ENCODE measurements at regions not wholly inside any gene's neighbourhood (a gene's known extent, or its start where the extent isn't known, plus 50 kb on each side); places are given as distances from the start of the nearest gene placed in this dataset.

- WGBS, 4 donors = 69 to 82% (median 80%) methylated on average over 4 to 5 of the region's 5 CpGs
- H3K27me3 ChIP-seq = no peaks in the 10 kb centered on the region
- H3K27ac ChIP-seq = no peak overlapping the region
Observed at GRCh38 chr12:98260276-98260675, 255.1 kb upstream of the TMPO start.

GRCh38 chr12:98262902-98263301, 252.5 kb upstream of the TMPO start:
- no peaks in the 10 kb centered on the region for H3K4me1 ChIP-seq (replicated peaks in 1 of 2)
- no peaks in the 10 kb centered on the region for H3K9me3 ChIP-seq (replicated peaks in 1 of 3)
- TF ChIP-seq CTCF (IDR thresholded peaks at IDR 0.05) = no peak
- no peak for TF ChIP-seq POLR2A (IDR thresholded peaks at IDR 0.05)
- H3K27me3 ChIP-seq = no peaks in the 10 kb centered on the region
- H3K27ac ChIP-seq = no peak overlapping the region
- no peak overlapping the region for H3K4me3 ChIP-seq
- no peak for DNase-seq
- intact Hi-C loops (cut with DNase I) = no loop called here
- 67 to 75% (median 74%) methylated on average over 6 of the region's 6 CpGs for WGBS, 4 donors
- H3K36me3 ChIP-seq (replicated peaks in 1 of 2) = no peaks in the 10 kb centered on the region

More at GRCh38 chr12:98260276-98260675, 255.1 kb upstream of the TMPO start:
- no peak for DNase-seq
- H3K4me1 ChIP-seq (replicated peaks in 1 of 2) = no peaks in the 10 kb centered on the region
- no peaks in the 10 kb centered on the region for H3K36me3 ChIP-seq (replicated peaks in 1 of 2)
- TF ChIP-seq CTCF (IDR thresholded peaks at IDR 0.05) = no peak
- no peak for TF ChIP-seq POLR2A (IDR thresholded peaks at IDR 0.05)
- H3K9me3 ChIP-seq (replicated peaks in 1 of 3) = no peaks in the 10 kb centered on the region
- H3K4me3 ChIP-seq = no peak overlapping the region
- intact Hi-C loops (cut with DNase I) = no loop called here

GRCh38 chr12:98274430-98275130, 240.8 kb upstream of the TMPO start:
- no peak for DNase-seq
- H3K9me3 ChIP-seq (replicated peaks in 1 of 3) = no peaks in the 10 kb centered on the region
- no peaks in the 10 kb centered on the region for H3K27me3 ChIP-seq
- H3K4me1 ChIP-seq (replicated peaks in 1 of 2) = no peaks in the 10 kb centered on the region
- H3K27ac ChIP-seq = no peak overlapping the region
- no peak overlapping the region for H3K4me3 ChIP-seq
- H3K36me3 ChIP-seq (replicated peaks in 1 of 2) = no peaks in the 10 kb centered on the region
- WGBS, 4 donors = 50 to 56% (median 53%) methylated on average over 5 of the region's 5 CpGs
- TF ChIP-seq POLR2A (IDR thresholded peaks at IDR 0.05) = no peak
- no peak for TF ChIP-seq CTCF (IDR thresholded peaks at IDR 0.05)
- intact Hi-C loops (cut with DNase I) = no loop called here

- no peak for TF ChIP-seq POLR2A (IDR thresholded peaks at IDR 0.05)
- Histone ChIP-seq H3K36me3 (replicated peaks in 1 of 2) (no peaks in the 10 kb centered on the region), H3K4me3 (no peak overlapping the region), H3K4me1 (replicated peaks in 1 of 2) (no peaks in the 10 kb centered on the region), H3K27ac (no peak overlapping the region), H3K27me3 (no peaks in the 10 kb centered on the region), H3K9me3 (replicated peaks in 1 of 3) (no peaks in the 10 kb centered on the region)
- intact Hi-C loops (cut with DNase I) = no loop called here
- 81 to 88% (median 83%) methylated on average over 4 of the region's 4 CpGs for WGBS, 4 donors
- DNase-seq = no peak
Observed at GRCh38 chr12:98275131-98275475, 240.3 kb upstream of the TMPO start.

GRCh38 chr12:98280152-98280551, 235.2 kb upstream of the TMPO start:
- H3K4me1 ChIP-seq (replicated peaks in 1 of 2) = no peaks in the 10 kb centered on the region
- no peak for DNase-seq
- 68 to 77% (median 74%) methylated on average over 6 of the region's 6 CpGs for WGBS, 4 donors
- H3K27me3 ChIP-seq = no peaks in the 10 kb centered on the region
- H3K36me3 ChIP-seq (replicated peaks in 1 of 2) = no peaks in the 10 kb centered on the region
- intact Hi-C loops (cut with DNase I) = no loop called here
- H3K4me3 ChIP-seq = no peak overlapping the region
- no peaks in the 10 kb centered on the region for H3K9me3 ChIP-seq (replicated peaks in 1 of 3)
- TF ChIP-seq POLR2A (IDR thresholded peaks at IDR 0.05) = no peak
- TF ChIP-seq CTCF (IDR thresholded peaks at IDR 0.05) = no peak
- no peak overlapping the region for H3K27ac ChIP-seq

Measured in adrenal gland (tissue), 9 donors.